GM12878 (cell line): ENCODE measurements at regions not wholly inside any gene's neighbourhood (a gene's known extent, or its start where the extent isn't known, plus 50 kb on each side); places are given as distances from the start of the nearest gene placed in this dataset.
A peak's percentile ranks its signal among the peaks of the same experiment; 100 is the strongest.

Experiments used
- ATAC-seq: fragments of 200-7000 bp; cut with Tn5 transposase; 3 replicates; pipeline ENCODE4 v1.9.1; 2020; ENCODE audit warnings: mild to moderate bottlenecking, moderate library complexity
- BruUV-seq: library from RNA; stranded (reverse); fragments of 400-500 nt; replicated peaks from 2 replicates; lab custom pipeline; 2021; lab: Mats Ljungman, UMichigan
- CTCF ChIA-PET: fragments of 300-600 bp; sonication (Branson Sonifier 250); formaldehyde crosslinking; extraction: SDS; loops from one replicate; lab custom pipeline; 2021; ENCODE audit warnings: inconsistent platforms; lab: Yijun Ruan, JAX
- POLR2A ChIA-PET: fragments of 350-600 bp; formaldehyde crosslinking; extraction: SDS; loops from one replicate; lab custom pipeline; 2021; ENCODE audit warnings: inconsistent platforms; lab: Charles Lee
- RAD21 ChIA-PET: fragments of 300-600 bp; sonication (Branson Sonifier 250); formaldehyde crosslinking; loops from one replicate; lab custom pipeline; 2023; ENCODE audit warnings: antibody characterized with exemption; ENCODE audit not compliant: unreplicated experiment; lab: Charles Lee
- SMC1A ChIA-PET: fragments of 300-600 bp; sonication (Branson Sonifier 250); formaldehyde crosslinking; loops from one replicate; lab custom pipeline; 2023; ENCODE audit not compliant: unreplicated experiment, uncharacterized antibody; lab: Charles Lee
- DNase-seq: peaks from one replicate; pipeline ENCODE4 v3.0.0-alpha.2; 2011; ENCODE audit warnings: low read depth, low spot score
- FAIRE-seq: peaks from 3 replicates; lab custom pipeline; 2011; peaks lifted over from hg19 to GRCh38; lab: Jason Lieb, UNC
- H2AFZ ChIP-seq: 2 replicates; pipeline ENCODE4 v1.6.0; 2011; ENCODE audit warnings: low read depth, low read length, control low read depth; ENCODE audit not compliant: control insufficient read depth
- H3K27ac ChIP-seq: 2 replicates; pipeline ENCODE4 v1.5.1; 2011; ENCODE audit warnings: control low read depth; ENCODE audit not compliant: control insufficient read depth, insufficient read depth
- H3K27me3 ChIP-seq, 2 experiments: replicated peaks in 1 of 2; 2 replicates each; pipeline versions ENCODE4 v1.6.0 to v1.6.1; 2011; ENCODE audit warnings: low read length in 1 of 2; ENCODE audit not compliant: control insufficient read depth in 2 of 2, insufficient read depth in 2 of 2
- H3K36me3 ChIP-seq, 2 experiments: 2 replicates each; pipeline ENCODE4 v1.5.1; 2011; ENCODE audit warnings: low read length in 1 of 2; ENCODE audit not compliant: control insufficient read depth in 2 of 2, insufficient read depth in 2 of 2
- H3K4me1 ChIP-seq: 2 replicates; pipeline ENCODE4 v1.6.1; 2011; ENCODE audit warnings: mild to moderate bottlenecking, low read length, moderate library complexity, mixed read lengths; ENCODE audit not compliant: control insufficient read depth, insufficient read depth
- H3K4me2 ChIP-seq: 2 replicates; pipeline ENCODE4 v1.6.0; 2011; ENCODE audit warnings: control low read depth; ENCODE audit not compliant: control insufficient read depth, insufficient read depth
- H3K4me3 ChIP-seq: fragments of 200-600 bp; sonication (generic); 2 replicates; pipeline ENCODE4 v1.5.1; 2016
- H3K79me2 ChIP-seq: 2 replicates; pipeline ENCODE4 v1.6.0; 2011; ENCODE audit warnings: low read length; ENCODE audit not compliant: control insufficient read depth, insufficient read depth
- H3K9ac ChIP-seq: 2 replicates; pipeline ENCODE4 v1.8.0; 2011; ENCODE audit warnings: low read length, control low read depth, mixed read lengths; ENCODE audit not compliant: control insufficient read depth, insufficient read depth
- H3K9me3 ChIP-seq: replicated peaks from 3 replicates; pipeline ENCODE4 v1.5.1; 2011; ENCODE audit warnings: mild to moderate bottlenecking, low read length; ENCODE audit not compliant: control insufficient read depth, insufficient read depth
- H4K20me1 ChIP-seq: 2 replicates; pipeline ENCODE4 v1.6.0; 2011; ENCODE audit not compliant: control insufficient read depth, insufficient read depth
- CBX3 ChIP-seq: fragments of 200-600 bp; sonication (generic); IDR thresholded peaks from 2 replicates; pipeline ENCODE4 v1.6.1; 2016; ENCODE audit warnings: low read depth, borderline replicate concordance
- IKZF1 ChIP-seq: fragments of 450-650 bp; conservative IDR thresholded peaks from 2 replicates; pipeline ENCODE4 v1.6.1; 2017; ENCODE audit warnings: antibody characterized with exemption, mild to moderate bottlenecking
- MTA2 ChIP-seq: fragments of 450-650 bp; IDR thresholded peaks from 2 replicates; pipeline ENCODE4 v1.6.1; 2016; ENCODE audit warnings: low read depth, mild to moderate bottlenecking, moderate library complexity
- NKRF ChIP-seq: fragments of 450-650 bp; conservative IDR thresholded peaks from 2 replicates; pipeline ENCODE4 v1.6.1; 2017; ENCODE audit warnings: mild to moderate bottlenecking, moderate library complexity
- RAD21 ChIP-seq: IDR thresholded peaks from 2 replicates; pipeline ENCODE4 v1.6.1; 2011; ENCODE audit warnings: mild to moderate bottlenecking, low read depth, low read length, moderate library complexity; ENCODE audit not compliant: insufficient read depth
- RELB ChIP-seq: fragments of 450-650 bp; IDR thresholded peaks from 2 replicates; pipeline ENCODE4 v1.6.1; 2017; ENCODE audit warnings: low read depth, mild to moderate bottlenecking, moderate library complexity
- ZSCAN29 ChIP-seq: fragments of 450-650 bp; IDR thresholded peaks from 2 replicates; pipeline ENCODE4 v1.6.1; 2017; ENCODE audit warnings: mild to moderate bottlenecking, moderate library complexity
- WGBS: methylation state at CpG from one replicate; pipeline ENCODE4 v1.1.6; 2016; ENCODE audit warnings: low lambda C conversion rate; ENCODE audit not compliant: insufficient replicate concordance, insufficient coverage; ENCODE audit errors: missing lambda C conversion rate; 5-methylcytosine and 5-hydroxymethylcytosine counted together
- in situ Hi-C: fragments of 300-500 bp; cut with MboI; formaldehyde crosslinking; loops from 9 replicates; pipeline ENCODE4 v1.14.3; 2018; ENCODE audit warnings: mixed read lengths
- intact Hi-C: fragments of 100-400 bp; cut with micrococcal nuclease; formaldehyde crosslinking; loops from one replicate; pipeline ENCODE4 v1.14.2; 2022; ENCODE audit not compliant: unreplicated experiment
- TF ChIP-seq, protein P1 (sequence below), 3 experiments: IDR thresholded peaks in 2 of 3; conservative IDR thresholded peaks in 1 of 3; 2 replicates each; pipeline ENCODE4 v1.5.1; 2011; ENCODE audit warnings: low read depth in 3 of 3, low read length in 3 of 3, mild to moderate bottlenecking in 3 of 3, control low read depth in 2 of 3, moderate library complexity in 2 of 3, inconsistent platforms in 1 of 3, mixed read lengths in 1 of 3; ENCODE audit not compliant: control insufficient read depth in 2 of 3, insufficient read depth in 1 of 3; ENCODE audit errors: extremely low read depth in 1 of 3

GRCh38 chr14:104507443-104507842, 72.1 kb upstream of the C14orf180 start:
- H3K4me3 ChIP-seq: no peak overlapping the region
- RAD21 ChIA-PET: no interaction called here
- H4K20me1 ChIP-seq: no peaks in the 10 kb centered on the region
- no peaks in the 10 kb centered on the region for H3K4me1 ChIP-seq
- no peaks in the 10 kb centered on the region for H3K36me3 ChIP-seq
- no peaks in the 10 kb centered on the region for H3K79me2 ChIP-seq
- ATAC-seq (no peak), DNase-seq (no peak), FAIRE-seq (no peak)
- POLR2A ChIA-PET: no interaction called here
- H3K9me3 ChIP-seq: no peaks in the 10 kb centered on the region
- TF ChIP-seq, protein P1, sequence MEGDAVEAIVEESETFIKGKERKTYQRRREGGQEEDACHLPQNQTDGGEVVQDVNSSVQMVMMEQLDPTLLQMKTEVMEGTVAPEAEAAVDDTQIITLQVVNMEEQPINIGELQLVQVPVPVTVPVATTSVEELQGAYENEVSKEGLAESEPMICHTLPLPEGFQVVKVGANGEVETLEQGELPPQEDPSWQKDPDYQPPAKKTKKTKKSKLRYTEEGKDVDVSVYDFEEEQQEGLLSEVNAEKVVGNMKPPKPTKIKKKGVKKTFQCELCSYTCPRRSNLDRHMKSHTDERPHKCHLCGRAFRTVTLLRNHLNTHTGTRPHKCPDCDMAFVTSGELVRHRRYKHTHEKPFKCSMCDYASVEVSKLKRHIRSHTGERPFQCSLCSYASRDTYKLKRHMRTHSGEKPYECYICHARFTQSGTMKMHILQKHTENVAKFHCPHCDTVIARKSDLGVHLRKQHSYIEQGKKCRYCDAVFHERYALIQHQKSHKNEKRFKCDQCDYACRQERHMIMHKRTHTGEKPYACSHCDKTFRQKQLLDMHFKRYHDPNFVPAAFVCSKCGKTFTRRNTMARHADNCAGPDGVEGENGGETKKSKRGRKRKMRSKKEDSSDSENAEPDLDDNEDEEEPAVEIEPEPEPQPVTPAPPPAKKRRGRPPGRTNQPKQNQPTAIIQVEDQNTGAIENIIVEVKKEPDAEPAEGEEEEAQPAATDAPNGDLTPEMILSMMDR (IDR thresholded peaks at IDR 0.05 in 2 of 3, conservative IDR thresholded peaks at IDR 0.05 in 1 of 3; ENCODE audit: control insufficient read depth in 2 of 3, extremely low read depth in 1 of 3, insufficient read depth in 1 of 3, low read depth in 3 of 3, low read length in 3 of 3): no peak
- no peak overlapping the region for H3K9ac ChIP-seq
- in situ Hi-C loops: no loop called here
- H3K4me2 ChIP-seq: no peak overlapping the region
- H3K27ac ChIP-seq: no peak overlapping the region
- WGBS: 38% methylated on average over 6 of the region's 6 CpGs
- intact Hi-C loops: no loop called here
- no peak overlapping the region for H2AFZ ChIP-seq
- BruUV-seq: no TSS peak
- SMC1A ChIA-PET: no interaction called here
- no peaks in the 10 kb centered on the region; a peak in 1 of 4 replicates for H3K27me3 ChIP-seq
- CTCF ChIA-PET: no interaction called here

DNA sequence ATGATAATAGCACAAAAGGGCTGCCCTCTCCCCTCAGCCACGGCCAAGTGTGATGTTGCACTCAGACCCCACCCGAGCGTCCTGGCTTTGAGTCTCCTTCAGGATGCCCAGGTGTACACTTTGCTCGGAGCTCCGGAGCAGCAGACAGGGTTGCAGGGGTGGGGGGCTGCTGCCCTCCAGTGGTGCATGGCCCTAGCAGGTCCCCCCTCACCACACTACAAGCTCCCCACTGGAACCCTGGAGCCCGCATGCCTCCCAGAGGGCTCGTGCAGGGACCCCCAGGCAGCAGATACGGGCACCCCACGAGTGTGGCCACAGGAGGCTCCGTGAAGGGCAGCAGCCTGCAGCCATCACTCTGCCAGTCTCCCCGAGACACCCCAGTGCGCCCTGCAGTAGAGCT, 69.9 kb upstream of the C14orf180 start:
- in situ Hi-C loops (no loop called here), intact Hi-C loops (no loop called here)
- Histone ChIP-seq H3K79me2 (no peaks in the 10 kb centered on the region), H4K20me1 (no peaks in the 10 kb centered on the region), H3K4me1 (no peaks in the 10 kb centered on the region), H3K36me3 (no peaks in the 10 kb centered on the region), H3K9me3 (no peaks in the 10 kb centered on the region), H3K4me2 (no peak overlapping the region), H3K4me3 (no peak overlapping the region), H3K27me3 (no peaks in the 10 kb centered on the region; a peak in 1 of 4 replicates), H3K27ac (no peak overlapping the region), H2AFZ (no peak overlapping the region), H3K9ac (no peak overlapping the region)
- ATAC-seq (no peak), DNase-seq (no peak), FAIRE-seq (no peak)
- ChIA-PET RAD21 (interaction anchor here (1.4 kb wide), 1 partner anchor 432 kb away, joined by 3 read pairs; no protein-coding TSS in a partner anchor), CTCF (no interaction called here), SMC1A (no interaction called here), POLR2A (no interaction called here)
- 19% methylated on average over 12 of the region's 12 CpGs for WGBS
- no TSS peak for BruUV-seq
- no peak for TF ChIP-seq CBX3
- TF ChIP-seq IKZF1: no peak
- TF ChIP-seq, protein P1 (IDR thresholded peaks at IDR 0.05 in 2 of 3, conservative IDR thresholded peaks at IDR 0.05 in 1 of 3; ENCODE audit: control insufficient read depth in 2 of 3, extremely low read depth in 1 of 3, insufficient read depth in 1 of 3, low read depth in 3 of 3, low read length in 3 of 3): peak in 2 of 3 experiments; percentile 6 to 25; a peak in 1 of 6 replicates
- TF ChIP-seq ZSCAN29: no peak
- no peak for TF ChIP-seq RELB
- peak; percentile 27; the same call in 1 of the 2 replicates for TF ChIP-seq RAD21
- TF ChIP-seq NKRF: no peak
- TF ChIP-seq MTA2: no peak
